AG04449 (cell line): ENCODE measurements at regions not wholly inside any gene's neighbourhood (a gene's known extent, or its start where the extent isn't known, plus 50 kb on each side); places are given as distances from the start of the nearest gene placed in this dataset.

Experiments used
- CTCF ChIA-PET: fragments of 350-600 bp; formaldehyde crosslinking; extraction: SDS; loops from one replicate; lab custom pipeline; 2021; ENCODE audit warnings: antibody characterized with exemption; lab: Yijun Ruan, JAX
- POLR2A ChIA-PET: fragments of 400-600, 350-600 bp; formaldehyde crosslinking; extraction: SDS; loops from one replicate; lab custom pipeline; 2020; ENCODE audit warnings: antibody characterized with exemption, inconsistent platforms; lab: Yijun Ruan, JAX
- DNase-seq: peaks from one replicate; pipeline ENCODE4 v3.0.0-alpha.2; 2010; ENCODE audit warnings: low read depth, low spot score
- H3K4me3 ChIP-seq: 2 replicates; pipeline ENCODE4 v1.5.1; 2011; ENCODE audit warnings: low read depth, mild to moderate bottlenecking, control low read depth, low read length
- CTCF ChIP-seq: IDR thresholded peaks from one replicate; pipeline ENCODE4 v1.5.1; 2011; ENCODE audit warnings: mild to moderate bottlenecking, moderate library complexity, low read length, control low read depth, inconsistent platforms; ENCODE audit not compliant: insufficient read depth; ENCODE audit errors: missing control alignments

DNA sequence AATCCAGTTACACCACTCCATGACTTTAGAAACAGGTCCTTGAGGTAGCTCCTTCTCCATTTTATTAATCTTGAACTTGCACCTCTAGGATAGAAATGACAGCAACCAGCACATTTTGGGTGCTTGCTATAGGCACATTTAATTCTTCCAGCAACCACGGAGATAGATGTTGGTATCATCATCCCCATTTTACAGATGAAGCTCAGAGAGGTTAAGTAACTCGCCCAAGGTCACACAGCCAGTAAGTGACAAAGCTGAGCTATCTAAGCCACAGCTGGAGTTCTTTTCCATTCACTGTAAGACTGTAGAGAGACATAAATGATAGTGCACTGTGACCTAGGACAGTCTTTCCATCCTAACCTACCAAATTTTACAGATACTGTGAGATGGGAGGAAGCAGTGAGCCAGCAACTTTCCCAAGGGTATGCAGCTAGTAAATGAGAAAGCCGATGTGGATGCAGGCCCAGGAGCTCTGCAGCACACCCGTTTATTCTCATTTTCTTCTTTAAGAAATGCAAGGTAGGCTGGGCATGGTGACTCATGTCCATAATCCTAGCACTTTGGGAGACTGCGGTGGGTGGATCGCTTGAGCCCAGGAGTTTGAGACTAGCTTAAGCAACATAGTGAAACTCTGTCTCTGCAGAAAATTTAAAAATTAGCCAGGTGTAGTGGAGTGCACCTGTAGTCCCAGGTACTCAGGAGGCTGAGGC, 103.2 kb downstream of the TBX5 start:
- DNase-seq = no peak
- no peak for TF ChIP-seq CTCF
- no peak overlapping the region for H3K4me3 ChIP-seq
- POLR2A ChIA-PET = no interaction called here
- CTCF ChIA-PET = no interaction called here

GRCh38 chr12:114302117-114302516, 103.8 kb downstream of the TBX5 start:
- no peak overlapping the region for H3K4me3 ChIP-seq
- ChIA-PET POLR2A (no interaction called here), CTCF (no interaction called here)
- no peak for TF ChIP-seq CTCF
- DNase-seq = no peak

GRCh38 chr12:114294303-114294685, 111.7 kb downstream of the TBX5 start:
- ChIA-PET POLR2A (no interaction called here), CTCF (no interaction called here)
- no peak for DNase-seq
- TF ChIP-seq CTCF = no peak
- H3K4me3 ChIP-seq = no peak overlapping the region

DNA sequence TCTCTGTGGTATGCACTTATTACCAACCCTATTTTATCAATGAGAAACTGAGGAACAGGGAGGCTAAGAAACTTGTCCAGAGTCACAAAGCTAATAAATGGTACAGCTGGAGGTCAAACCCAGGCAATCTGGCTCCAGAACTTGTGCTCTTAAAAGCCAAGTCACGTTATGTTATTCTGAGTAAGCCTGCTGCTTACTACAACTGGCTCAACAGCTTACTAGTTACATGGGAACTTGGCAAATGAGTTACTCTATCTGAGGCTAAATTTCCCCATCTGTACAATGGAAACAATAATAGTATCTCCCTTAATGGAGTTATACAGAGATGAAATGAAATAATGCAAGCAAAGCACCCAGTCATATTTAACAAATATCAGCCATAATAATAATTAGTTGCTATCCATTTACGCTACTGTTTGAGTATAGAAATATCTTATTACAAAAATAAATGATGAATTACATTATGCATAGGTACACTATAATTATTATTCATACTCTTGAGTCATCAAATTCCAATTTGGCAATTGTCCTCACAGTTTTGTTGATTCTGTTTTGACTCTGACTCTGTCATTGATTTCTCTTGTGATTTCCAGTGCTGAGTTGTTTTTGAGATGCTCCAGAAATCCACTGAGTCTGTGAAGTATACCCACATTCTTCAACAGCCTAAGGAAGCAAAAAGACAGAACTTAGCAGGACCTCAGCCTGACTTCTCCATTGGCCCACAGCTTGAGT, 112.2 kb downstream of the TBX5 start:
- no peak overlapping the region for H3K4me3 ChIP-seq
- POLR2A ChIA-PET = no interaction called here
- no peak for DNase-seq
- no peak for TF ChIP-seq CTCF
- CTCF ChIA-PET = no interaction called here

DNA sequence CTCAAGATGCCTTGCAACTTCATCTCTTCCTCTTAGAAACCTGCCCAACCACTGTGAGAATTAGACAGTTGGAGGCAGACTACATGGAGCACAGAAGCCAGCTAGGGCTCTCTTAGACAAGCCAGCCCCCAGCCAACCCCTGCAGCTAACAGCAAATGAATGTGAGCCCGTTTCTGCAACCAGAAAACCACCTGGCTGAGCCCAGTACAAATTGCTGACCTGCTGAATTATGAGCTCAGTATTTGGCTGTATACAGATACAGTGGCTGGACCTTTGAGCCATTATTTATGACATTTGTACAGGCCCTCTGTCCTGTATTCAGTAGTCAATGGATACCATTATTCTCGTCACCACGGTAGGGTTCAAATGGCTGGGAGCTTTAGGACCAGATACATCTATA, 112.9 kb downstream of the TBX5 start:
- DNase-seq = no peak
- no peak overlapping the region for H3K4me3 ChIP-seq
- no peak for TF ChIP-seq CTCF
- CTCF ChIA-PET = no interaction called here
- POLR2A ChIA-PET = no interaction called here

DNA sequence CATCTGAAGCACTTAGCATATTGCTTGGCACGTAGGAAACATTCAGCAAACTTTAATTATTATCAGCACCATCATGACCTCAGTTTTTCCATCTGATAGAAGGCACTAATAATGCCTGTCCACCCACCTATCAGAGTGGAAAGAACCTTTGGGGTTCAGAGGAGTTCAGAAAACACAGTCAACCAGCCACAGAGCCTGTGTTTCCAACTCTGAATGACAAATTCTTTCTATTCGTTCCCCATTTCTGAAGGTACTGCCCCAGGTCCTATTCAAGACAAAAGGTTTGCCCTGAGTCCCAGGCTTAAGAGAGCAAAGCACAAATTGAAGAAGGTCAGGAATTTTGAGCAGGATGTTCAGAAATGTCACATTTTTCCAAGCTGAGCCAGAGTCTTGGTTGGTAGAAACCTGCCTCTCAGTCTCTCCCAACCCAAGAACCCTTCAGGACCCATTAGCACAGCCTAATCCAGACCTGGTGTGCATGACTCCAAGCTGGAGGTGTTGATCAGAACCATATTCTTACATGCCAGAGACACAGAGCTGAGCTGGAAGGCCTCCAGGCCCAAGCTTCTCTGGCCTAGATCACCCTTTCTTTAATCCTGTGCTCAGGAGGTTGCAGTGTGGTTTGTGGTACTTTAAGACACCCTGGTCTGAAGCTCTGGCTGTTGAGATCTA, 114.4 kb downstream of the TBX5 start:
- TF ChIP-seq CTCF = no peak
- H3K4me3 ChIP-seq = no peak overlapping the region
- ChIA-PET POLR2A (interaction anchor here (0.6 kb wide), 1 partner anchor 14 kb away, joined by 3 read pairs; no protein-coding TSS in a partner anchor), CTCF (no interaction called here)
- DNase-seq = no peak
